ENCODE measurements at regions not wholly inside any gene's neighbourhood (a gene's known extent, or its start where the extent isn't known, plus 50 kb on each side); places are given as distances from the start of the nearest gene placed in this dataset.

GRCh38 chr20:24743641-24744040, 205.4 kb upstream of the CST7 start:
- Histone ChIP-seq H3K27me3 (no peaks in the 10 kb centered on the region), H3K4me1 (no peaks in the 10 kb centered on the region), H3K9me3 (no peaks in the 10 kb centered on the region), H3K36me3 (no peaks in the 10 kb centered on the region), H3K27ac (no peak overlapping the region), H3K4me3 (no peak overlapping the region)
- intact Hi-C loops (cut with DNase I; ENCODE audit: low total_unique reads) = no loop called here
- DNase-seq = no peak
- TF ChIP-seq CTCF (IDR thresholded peaks at IDR 0.05) = no peak

GRCh38 chr20:24744747-24745146, 204.3 kb upstream of the CST7 start:
- Histone ChIP-seq H3K27me3 (no peaks in the 10 kb centered on the region), H3K36me3 (no peaks in the 10 kb centered on the region), H3K4me1 (no peaks in the 10 kb centered on the region), H3K4me3 (no peak overlapping the region), H3K27ac (no peak overlapping the region), H3K9me3 (no peaks in the 10 kb centered on the region)
- intact Hi-C loops (cut with DNase I; ENCODE audit: low total_unique reads) = no loop called here
- DNase-seq = no peak
- no peak for TF ChIP-seq CTCF (IDR thresholded peaks at IDR 0.05)

- H3K27ac ChIP-seq = no peak overlapping the region
- no peaks in the 10 kb centered on the region for H3K9me3 ChIP-seq
- intact Hi-C loops (cut with DNase I; ENCODE audit: low total_unique reads) = no loop called here
- TF ChIP-seq CTCF (IDR thresholded peaks at IDR 0.05) = no peak
- DNase-seq = peak in 1 of 2 donors; percentile 24
- H3K27me3 ChIP-seq = no peaks in the 10 kb centered on the region
- H3K4me3 ChIP-seq = no peak overlapping the region
- H3K4me1 ChIP-seq = no peaks in the 10 kb centered on the region
- H3K36me3 ChIP-seq = no peaks in the 10 kb centered on the region
Measured at GRCh38 chr20:24745206-24745605, 203.9 kb upstream of the CST7 start.

- no peak for DNase-seq
- no peak overlapping the region for H3K27ac ChIP-seq
- TF ChIP-seq CTCF (IDR thresholded peaks at IDR 0.05) = no peak
- intact Hi-C loops (cut with DNase I; ENCODE audit: low total_unique reads) = no loop called here
- H3K27me3 ChIP-seq = no peaks in the 10 kb centered on the region
- no peaks in the 10 kb centered on the region for H3K36me3 ChIP-seq
- H3K4me3 ChIP-seq = no peak overlapping the region
- no peaks in the 10 kb centered on the region for H3K9me3 ChIP-seq
- no peaks in the 10 kb centered on the region for H3K4me1 ChIP-seq
Measured at GRCh38 chr20:24745617-24746350, 203.3 kb upstream of the CST7 start.

GRCh38 chr20:24746351-24746685, 202.8 kb upstream of the CST7 start:
- intact Hi-C loops (cut with DNase I; ENCODE audit: low total_unique reads) = no loop called here
- H3K27me3 ChIP-seq = no peaks in the 10 kb centered on the region
- no peak overlapping the region for H3K27ac ChIP-seq
- H3K4me1 ChIP-seq = no peaks in the 10 kb centered on the region
- TF ChIP-seq CTCF (IDR thresholded peaks at IDR 0.05) = no peak
- DNase-seq = peak in 1 of 2 donors; percentile 65
- no peak overlapping the region for H3K4me3 ChIP-seq
- no peaks in the 10 kb centered on the region for H3K36me3 ChIP-seq
- H3K9me3 ChIP-seq = no peaks in the 10 kb centered on the region
